Panc1 (cell line): ENCODE measurements at regions not wholly inside any gene's neighbourhood (a gene's known extent, or its start where the extent isn't known, plus 50 kb on each side); places are given as distances from the start of the nearest gene placed in this dataset.

Experiments
- ATAC-seq: fragments of 200-7000 bp; cut with Tn5 transposase; 2 replicates; pipeline ENCODE4 v1.9.1; 2020; ENCODE audit warnings: mild to moderate bottlenecking, moderate library complexity
- BruUV-seq: library from RNA; stranded (reverse); fragments of 400-500 nt; replicated peaks from 2 replicates; lab custom pipeline; 2021; lab: Mats Ljungman, UMichigan
- CTCF ChIA-PET: fragments of 300-600 bp; sonication (Branson Sonifier 250); formaldehyde crosslinking; loops from one replicate; lab custom pipeline; 2022; ENCODE audit warnings: antibody characterized with exemption; lab: Charles Lee
- POLR2A ChIA-PET: fragments of 300-600 bp; sonication (Branson Sonifier 250); formaldehyde crosslinking; loops from one replicate; lab custom pipeline; 2022; ENCODE audit warnings: antibody characterized with exemption; lab: Charles Lee
- DNase-seq: peaks from one replicate; pipeline ENCODE4 v3.0.0-alpha.2; 2010; ENCODE audit warnings: low read depth, low spot score
- H3K27ac ChIP-seq: 2 replicates; pipeline ENCODE4 v1.5.1; 2011; ENCODE audit warnings: mild to moderate bottlenecking, low read length, inconsistent platforms
- H3K27me3 ChIP-seq: fragments of 200-500 bp; sonication (Bioruptor generic); 2 replicates; pipeline ENCODE4 v1.6.0; 2014; ENCODE audit warnings: low read length, inconsistent platforms; ENCODE audit not compliant: control insufficient read depth, insufficient read depth
- H3K36me3 ChIP-seq: fragments of 200-500 bp; sonication (Bioruptor generic); 2 replicates; pipeline ENCODE4 v1.5.1; 2014; ENCODE audit warnings: inconsistent platforms, mild to moderate bottlenecking, low read length, moderate library complexity; ENCODE audit not compliant: control insufficient read depth, insufficient read depth
- H3K4me1 ChIP-seq: 2 replicates; pipeline ENCODE4 v1.5.1; 2011; ENCODE audit warnings: inconsistent platforms, mild to moderate bottlenecking, low read length, moderate library complexity; ENCODE audit not compliant: control insufficient read depth, insufficient read depth
- H3K4me3 ChIP-seq, 2 experiments: 2 replicates each; pipeline ENCODE4 v1.5.1; 2011 to 2012; ENCODE audit warnings: low read depth in 2 of 2, low read length in 2 of 2, mild to moderate bottlenecking in 2 of 2, inconsistent platforms in 1 of 2, moderate library complexity in 1 of 2
- H3K9me3 ChIP-seq: fragments of 200-500 bp; sonication (Bioruptor generic); 2 replicates; pipeline ENCODE4 v1.5.1; 2014; ENCODE audit warnings: low read depth, mild to moderate bottlenecking, inconsistent platforms, low read length, moderate library complexity; ENCODE audit not compliant: control insufficient read depth, insufficient read depth
- CTCF ChIP-seq: fragments of 450-650 bp; IDR thresholded peaks from 2 replicates; pipeline ENCODE4 v1.5.1; 2017; ENCODE audit warnings: mild to moderate bottlenecking
- POLR2AphosphoS5 ChIP-seq: IDR thresholded peaks from 2 replicates; pipeline ENCODE4 v1.6.1; 2012; ENCODE audit warnings: mild to moderate bottlenecking, low read depth, low read length, moderate library complexity
- SIN3A ChIP-seq: IDR thresholded peaks from 2 replicates; pipeline ENCODE4 v1.6.1; 2012; ENCODE audit warnings: low read depth, mild to moderate bottlenecking, low read length, moderate library complexity, borderline replicate concordance; ENCODE audit not compliant: insufficient read depth
- TCF7L2 ChIP-seq: IDR thresholded peaks from 2 replicates; pipeline ENCODE4 v1.6.1; 2011; ENCODE audit warnings: mild to moderate bottlenecking, low read depth, low read length, inconsistent platforms
- in situ Hi-C: cut with HindIII; loops from 2 replicates; pipeline ENCODE4 v1.10.0; 2016; ENCODE audit warnings: low sequenced_read_pairs, low pct_unique_long_range_greater_than_20kb
- intact Hi-C: fragments of 100-400 bp; cut with micrococcal nuclease; formaldehyde crosslinking; loops from one replicate; pipeline ENCODE4 v1.10.0; 2022; ENCODE audit not compliant: unreplicated experiment
- TF ChIP-seq, protein P1 (sequence below), 2 experiments: IDR thresholded peaks; 2 replicates each; pipeline ENCODE4 v1.6.1; 2011 to 2012; ENCODE audit warnings: low read depth in 2 of 2, control low read depth in 1 of 2, low read length in 1 of 2, mild to moderate bottlenecking in 1 of 2, moderate library complexity in 1 of 2; ENCODE audit not compliant: insufficient read depth in 1 of 2

DNA sequence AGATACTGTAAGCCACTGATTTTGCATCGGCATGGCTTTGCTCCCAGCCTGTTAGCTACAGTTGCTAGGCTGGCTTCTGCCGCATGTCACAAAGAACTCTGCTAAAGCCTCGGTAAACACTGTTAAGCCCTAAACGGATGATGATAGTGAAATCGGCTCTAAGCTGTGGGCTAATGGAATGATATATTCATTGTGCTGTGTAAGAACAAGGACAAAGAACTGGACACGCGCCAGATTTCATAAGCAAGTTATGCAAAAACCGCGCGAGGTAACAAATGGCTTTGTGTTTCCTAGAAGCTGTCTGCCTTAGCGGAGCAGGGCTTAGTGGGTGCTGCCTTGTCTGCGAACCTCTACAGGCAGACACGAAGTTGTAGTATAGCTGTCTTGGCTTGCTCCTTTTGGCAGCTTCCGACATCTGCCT lies 331.3 kb upstream of the COBL start:
- in situ Hi-C loops, result no loop called here
- POLR2A ChIA-PET, result no interaction called here
- H3K4me3 ChIP-seq, result no peak overlapping the region
- no TSS peak for BruUV-seq
- H3K36me3 ChIP-seq, result no peaks in the 10 kb centered on the region
- intact Hi-C loops, result no loop called here
- CTCF ChIA-PET, result no interaction called here
- H3K4me1 ChIP-seq, result no peaks in the 10 kb centered on the region
- no peak overlapping the region for H3K27ac ChIP-seq
- TF ChIP-seq CTCF, result no peak
- TF ChIP-seq TCF7L2, result no peak
- TF ChIP-seq SIN3A, result no peak
- TF ChIP-seq POLR2AphosphoS5, result no peak
- TF ChIP-seq, protein P1, sequence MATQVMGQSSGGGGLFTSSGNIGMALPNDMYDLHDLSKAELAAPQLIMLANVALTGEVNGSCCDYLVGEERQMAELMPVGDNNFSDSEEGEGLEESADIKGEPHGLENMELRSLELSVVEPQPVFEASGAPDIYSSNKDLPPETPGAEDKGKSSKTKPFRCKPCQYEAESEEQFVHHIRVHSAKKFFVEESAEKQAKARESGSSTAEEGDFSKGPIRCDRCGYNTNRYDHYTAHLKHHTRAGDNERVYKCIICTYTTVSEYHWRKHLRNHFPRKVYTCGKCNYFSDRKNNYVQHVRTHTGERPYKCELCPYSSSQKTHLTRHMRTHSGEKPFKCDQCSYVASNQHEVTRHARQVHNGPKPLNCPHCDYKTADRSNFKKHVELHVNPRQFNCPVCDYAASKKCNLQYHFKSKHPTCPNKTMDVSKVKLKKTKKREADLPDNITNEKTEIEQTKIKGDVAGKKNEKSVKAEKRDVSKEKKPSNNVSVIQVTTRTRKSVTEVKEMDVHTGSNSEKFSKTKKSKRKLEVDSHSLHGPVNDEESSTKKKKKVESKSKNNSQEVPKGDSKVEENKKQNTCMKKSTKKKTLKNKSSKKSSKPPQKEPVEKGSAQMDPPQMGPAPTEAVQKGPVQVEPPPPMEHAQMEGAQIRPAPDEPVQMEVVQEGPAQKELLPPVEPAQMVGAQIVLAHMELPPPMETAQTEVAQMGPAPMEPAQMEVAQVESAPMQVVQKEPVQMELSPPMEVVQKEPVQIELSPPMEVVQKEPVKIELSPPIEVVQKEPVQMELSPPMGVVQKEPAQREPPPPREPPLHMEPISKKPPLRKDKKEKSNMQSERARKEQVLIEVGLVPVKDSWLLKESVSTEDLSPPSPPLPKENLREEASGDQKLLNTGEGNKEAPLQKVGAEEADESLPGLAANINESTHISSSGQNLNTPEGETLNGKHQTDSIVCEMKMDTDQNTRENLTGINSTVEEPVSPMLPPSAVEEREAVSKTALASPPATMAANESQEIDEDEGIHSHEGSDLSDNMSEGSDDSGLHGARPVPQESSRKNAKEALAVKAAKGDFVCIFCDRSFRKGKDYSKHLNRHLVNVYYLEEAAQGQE (IDR thresholded peaks at IDR 0.05; ENCODE audit: insufficient read depth in 1 of 2, low read depth in 2 of 2, low read length in 1 of 2), result no peak
- DNase-seq (no peak), ATAC-seq (no peak)
- no peaks in the 10 kb centered on the region for H3K27me3 ChIP-seq
- no peaks in the 10 kb centered on the region for H3K9me3 ChIP-seq

DNA sequence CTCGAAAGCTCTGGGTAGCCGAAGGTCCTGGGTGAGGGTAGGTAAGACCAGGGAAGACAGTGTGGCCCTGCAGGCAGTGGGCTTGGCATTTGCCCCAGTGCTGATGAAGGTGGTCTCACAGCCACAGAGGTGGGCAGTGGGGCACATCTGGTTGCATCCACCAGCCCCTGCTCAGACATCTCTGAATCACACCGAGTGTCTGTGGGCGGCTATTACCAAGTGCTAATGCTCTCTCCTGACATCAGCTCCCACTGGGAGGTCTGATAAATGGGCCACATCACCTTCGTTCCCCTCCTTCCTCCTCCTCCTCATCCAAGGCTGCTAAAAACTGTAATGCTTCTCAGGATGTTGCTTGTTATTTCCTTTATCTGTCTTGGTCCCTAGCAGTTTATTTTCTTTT lies 330.9 kb upstream of the COBL start:
- DNase-seq, result no peak
- in situ Hi-C loops, result no loop called here
- Histone ChIP-seq H3K36me3 (no peaks in the 10 kb centered on the region), H3K4me3 (no peak overlapping the region), H3K27ac (no peak overlapping the region), H3K9me3 (no peaks in the 10 kb centered on the region), H3K4me1 (no peaks in the 10 kb centered on the region), H3K27me3 (no peaks in the 10 kb centered on the region)
- ChIA-PET CTCF (no interaction called here), POLR2A (no interaction called here)
- intact Hi-C loops, result no loop called here
- ATAC-seq, result no peak
- TF ChIP-seq SIN3A (no peak), POLR2AphosphoS5 (no peak), TCF7L2 (no peak), CTCF (no peak)
- TF ChIP-seq, protein P1 (IDR thresholded peaks at IDR 0.05; ENCODE audit: insufficient read depth in 1 of 2, low read depth in 2 of 2, low read length in 1 of 2), result no peak
- no TSS peak for BruUV-seq
